Panc1 (cell line): ENCODE measurements at regions not wholly inside any gene's neighbourhood (a gene's known extent, or its start where the extent isn't known, plus 50 kb on each side); places are given as distances from the start of the nearest gene placed in this dataset.

Source experiments
- CTCF ChIP-seq: fragments of 450-650 bp; IDR thresholded peaks from 2 replicates; pipeline ENCODE4 v1.5.1; 2017; ENCODE audit warnings: mild to moderate bottlenecking
- POLR2AphosphoS5 ChIP-seq: IDR thresholded peaks from 2 replicates; pipeline ENCODE4 v1.6.1; 2012; ENCODE audit warnings: mild to moderate bottlenecking, low read depth, low read length, moderate library complexity
- REST ChIP-seq, 2 experiments: IDR thresholded peaks; 2 replicates each; pipeline ENCODE4 v1.6.1; 2011 to 2012; ENCODE audit warnings: low read depth in 2 of 2, control low read depth in 1 of 2, low read length in 1 of 2, mild to moderate bottlenecking in 1 of 2, moderate library complexity in 1 of 2; ENCODE audit not compliant: insufficient read depth in 1 of 2
- SIN3A ChIP-seq: IDR thresholded peaks from 2 replicates; pipeline ENCODE4 v1.6.1; 2012; ENCODE audit warnings: low read depth, mild to moderate bottlenecking, low read length, moderate library complexity, borderline replicate concordance; ENCODE audit not compliant: insufficient read depth

- no peak for TF ChIP-seq CTCF
- TF ChIP-seq POLR2AphosphoS5 = no peak
- TF ChIP-seq SIN3A = no peak
- no peak for TF ChIP-seq REST (IDR thresholded peaks at IDR 0.05; ENCODE audit: insufficient read depth in 1 of 2, low read depth in 2 of 2, low read length in 1 of 2)
These were observed 855.4 kb upstream of the SLITRK1 start for GRCh38 chr13:84737661-84738060.
